ENCODE measurements at regions not wholly inside any gene's neighbourhood (a gene's known extent, or its start where the extent isn't known, plus 50 kb on each side); places are given as distances from the start of the nearest gene placed in this dataset.

DNA sequence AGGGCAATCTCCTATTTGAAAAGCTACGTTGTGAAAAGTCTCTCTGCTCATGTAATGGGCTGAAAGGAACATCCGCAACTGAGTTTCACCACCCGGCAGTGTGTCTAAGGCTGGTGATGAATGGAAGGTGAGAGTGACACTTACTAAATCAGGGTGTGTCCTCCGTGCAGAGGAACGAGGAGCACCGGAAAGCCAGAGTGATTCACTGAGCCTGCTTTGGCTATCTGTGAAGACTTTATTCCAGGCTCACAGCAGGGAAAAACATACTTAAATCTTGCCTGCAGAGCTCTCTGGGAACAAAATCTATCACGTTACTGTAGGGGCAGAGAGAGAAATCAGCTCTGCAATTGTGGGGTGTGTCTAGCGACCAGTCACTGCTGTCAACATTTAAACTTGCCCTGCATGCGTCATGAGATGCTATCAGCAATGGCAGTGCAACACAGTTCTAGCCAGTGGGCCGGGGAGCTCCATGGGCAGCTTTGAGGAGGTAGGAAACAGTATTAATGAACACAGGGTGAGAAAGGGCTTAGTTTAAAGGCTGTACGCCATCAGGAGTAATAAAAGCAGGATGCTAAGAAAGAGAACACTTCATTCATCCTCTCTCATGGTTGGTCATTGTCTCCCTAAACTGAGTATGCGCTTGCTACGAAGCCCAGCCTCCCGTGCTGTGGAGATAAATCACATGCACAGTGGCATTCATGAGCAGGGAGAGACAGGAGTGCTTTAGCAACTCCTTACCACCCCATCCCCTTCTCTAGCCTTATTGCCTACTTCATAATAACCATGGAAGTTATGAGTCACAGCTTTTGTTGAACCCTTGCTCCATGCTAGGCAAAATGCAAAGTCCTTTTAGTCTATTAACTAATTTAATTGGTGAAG is 542.7 kb upstream of the ADAMTS9 start:
- no peak overlapping the region for H3K27ac ChIP-seq (ENCODE audit: extremely low read depth, low read depth, low read length)
- ChIA-PET CTCF (no interaction called here), POLR2A (no interaction called here)
- H3K4me3 ChIP-seq (ENCODE audit: low read depth, low read length) = no peak overlapping the region
- H3K4me1 ChIP-seq (ENCODE audit: control insufficient read depth, insufficient read depth, low read length) = no peaks in the 10 kb centered on the region
- H3K36me3 ChIP-seq (ENCODE audit: control insufficient read depth in 2 of 2, insufficient read depth in 1 of 2, low read length in 2 of 2) = no peaks in the 10 kb centered on the region
- TF ChIP-seq FEZF1 (tag by site-specific recombination; IDR thresholded peaks at IDR 0.05) (no peak), ZNF211 (tag by site-specific recombination; IDR thresholded peaks at IDR 0.05; ENCODE audit: low read depth) (no peak), TRIM28 (IDR thresholded peaks at IDR 0.05; ENCODE audit: borderline replicate concordance, low read length) (peak; percentile 52; the same call in 1 of the 2 replicates), ZNF626 (tag by site-specific recombination; IDR thresholded peaks at IDR 0.05) (no peak), GLI2 (tag by site-specific recombination; IDR thresholded peaks at IDR 0.05; ENCODE audit: borderline replicate concordance, low read depth) (no peak)
- TF ChIP-seq, protein P1, sequence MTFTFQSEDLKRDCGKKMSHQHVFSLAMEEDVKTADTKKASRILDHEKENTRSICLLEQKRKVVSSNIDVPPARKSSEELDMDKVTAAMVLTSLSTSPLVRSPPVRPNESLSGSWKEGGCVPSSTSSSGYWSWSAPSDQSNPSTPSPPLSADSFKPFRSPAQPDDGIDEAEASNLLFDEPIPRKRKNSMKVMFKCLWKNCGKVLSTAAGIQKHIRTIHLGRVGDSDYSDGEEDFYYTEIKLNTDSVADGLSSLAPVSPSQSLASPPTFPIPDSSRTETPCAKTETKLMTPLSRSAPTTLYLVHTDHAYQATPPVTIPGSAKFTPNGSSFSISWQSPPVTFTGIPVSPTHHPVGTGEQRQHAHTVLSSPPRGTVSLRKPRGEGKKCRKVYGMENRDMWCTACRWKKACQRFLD (tag by site-specific recombination; IDR thresholded peaks at IDR 0.05) = no peak
- no peaks in the 10 kb centered on the region for H3K9me3 ChIP-seq (ENCODE audit: control insufficient read depth, insufficient read depth, low read depth, low read length)

DNA sequence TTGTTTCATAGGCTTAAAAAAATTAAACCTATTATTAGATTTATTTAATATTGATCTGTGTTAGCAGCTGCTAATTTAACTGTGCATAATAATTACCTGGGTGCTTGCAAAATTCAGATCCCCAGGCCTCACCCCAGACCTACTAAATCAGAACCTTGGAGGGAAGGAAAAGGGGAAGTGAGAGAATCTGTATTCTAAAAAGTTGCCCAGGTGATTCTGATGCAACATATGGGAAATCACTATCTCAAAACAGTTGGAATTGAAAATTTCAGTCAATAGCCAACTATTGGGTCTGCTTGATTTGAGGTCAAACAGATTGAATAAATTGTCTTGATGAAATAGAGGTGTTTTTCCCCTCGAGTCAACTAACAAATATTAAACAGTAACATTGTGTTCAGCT is 538.5 kb upstream of the ADAMTS9 start:
- H3K27ac ChIP-seq (ENCODE audit: extremely low read depth, low read depth, low read length) = no peak overlapping the region
- no peak overlapping the region for H3K4me3 ChIP-seq (ENCODE audit: low read depth, low read length)
- POLR2A ChIA-PET = no interaction called here
- CTCF ChIA-PET = interaction anchor here (0.7 kb wide), 1 partner anchor 1066 kb away, joined by 4 read pairs; no protein-coding TSS in a partner anchor
- H3K36me3 ChIP-seq (ENCODE audit: control insufficient read depth in 2 of 2, insufficient read depth in 1 of 2, low read length in 2 of 2) = no peaks in the 10 kb centered on the region
- no peaks in the 10 kb centered on the region for H3K9me3 ChIP-seq (ENCODE audit: control insufficient read depth, insufficient read depth, low read depth, low read length)
- TF ChIP-seq, protein P2, sequence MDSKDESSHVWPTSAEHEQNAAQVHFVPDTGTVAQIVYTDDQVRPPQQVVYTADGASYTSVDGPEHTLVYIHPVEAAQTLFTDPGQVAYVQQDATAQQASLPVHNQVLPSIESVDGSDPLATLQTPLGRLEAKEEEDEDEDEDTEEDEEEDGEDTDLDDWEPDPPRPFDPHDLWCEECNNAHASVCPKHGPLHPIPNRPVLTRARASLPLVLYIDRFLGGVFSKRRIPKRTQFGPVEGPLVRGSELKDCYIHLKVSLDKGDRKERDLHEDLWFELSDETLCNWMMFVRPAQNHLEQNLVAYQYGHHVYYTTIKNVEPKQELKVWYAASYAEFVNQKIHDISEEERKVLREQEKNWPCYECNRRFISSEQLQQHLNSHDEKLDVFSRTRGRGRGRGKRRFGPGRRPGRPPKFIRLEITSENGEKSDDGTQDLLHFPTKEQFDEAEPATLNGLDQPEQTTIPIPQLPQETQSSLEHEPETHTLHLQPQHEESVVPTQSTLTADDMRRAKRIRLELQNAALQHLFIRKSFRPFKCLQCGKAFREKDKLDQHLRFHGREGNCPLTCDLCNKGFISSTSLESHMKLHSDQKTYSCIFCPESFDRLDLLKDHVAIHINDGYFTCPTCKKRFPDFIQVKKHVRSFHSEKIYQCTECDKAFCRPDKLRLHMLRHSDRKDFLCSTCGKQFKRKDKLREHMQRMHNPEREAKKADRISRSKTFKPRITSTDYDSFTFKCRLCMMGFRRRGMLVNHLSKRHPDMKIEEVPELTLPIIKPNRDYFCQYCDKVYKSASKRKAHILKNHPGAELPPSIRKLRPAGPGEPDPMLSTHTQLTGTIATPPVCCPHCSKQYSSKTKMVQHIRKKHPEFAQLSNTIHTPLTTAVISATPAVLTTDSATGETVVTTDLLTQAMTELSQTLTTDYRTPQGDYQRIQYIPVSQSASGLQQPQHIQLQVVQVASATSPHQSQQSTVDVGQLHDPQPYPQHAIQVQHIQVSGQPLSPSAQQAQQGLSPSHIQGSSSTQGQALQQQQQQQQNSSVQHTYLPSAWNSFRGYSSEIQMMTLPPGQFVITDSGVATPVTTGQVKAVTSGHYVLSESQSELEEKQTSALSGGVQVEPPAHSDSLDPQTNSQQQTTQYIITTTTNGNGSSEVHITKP (tag by site-specific recombination; IDR thresholded peaks at IDR 0.05) = no peak
- TF ChIP-seq ZNF24 (tag by site-specific recombination; IDR thresholded peaks at IDR 0.05) = no peak
- TF ChIP-seq, protein P3, sequence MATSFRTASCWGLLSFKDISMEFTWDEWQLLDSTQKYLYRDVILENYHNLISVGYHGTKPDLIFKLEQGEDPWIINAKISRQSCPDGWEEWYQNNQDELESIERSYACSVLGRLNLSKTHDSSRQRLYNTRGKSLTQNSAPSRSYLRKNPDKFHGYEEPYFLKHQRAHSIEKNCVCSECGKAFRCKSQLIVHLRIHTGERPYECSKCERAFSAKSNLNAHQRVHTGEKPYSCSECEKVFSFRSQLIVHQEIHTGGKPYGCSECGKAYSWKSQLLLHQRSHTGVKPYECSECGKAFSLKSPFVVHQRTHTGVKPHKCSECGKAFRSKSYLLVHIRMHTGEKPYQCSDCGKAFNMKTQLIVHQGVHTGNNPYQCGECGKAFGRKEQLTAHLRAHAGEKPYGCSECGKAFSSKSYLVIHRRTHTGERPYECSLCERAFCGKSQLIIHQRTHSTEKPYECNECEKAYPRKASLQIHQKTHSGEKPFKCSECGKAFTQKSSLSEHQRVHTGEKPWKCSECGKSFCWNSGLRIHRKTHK (tag by site-specific recombination; IDR thresholded peaks at IDR 0.05) = no peak
- TF ChIP-seq ZFP37 (tag by site-specific recombination; IDR thresholded peaks at IDR 0.05) = no peak
- no peak for TF ChIP-seq BCL11A (tag by site-specific recombination; IDR thresholded peaks at IDR 0.05; ENCODE audit: low read depth)
- TF ChIP-seq ZBTB8A (tag by site-specific recombination; IDR thresholded peaks at IDR 0.05) = no peak
- TF ChIP-seq, protein P4, sequence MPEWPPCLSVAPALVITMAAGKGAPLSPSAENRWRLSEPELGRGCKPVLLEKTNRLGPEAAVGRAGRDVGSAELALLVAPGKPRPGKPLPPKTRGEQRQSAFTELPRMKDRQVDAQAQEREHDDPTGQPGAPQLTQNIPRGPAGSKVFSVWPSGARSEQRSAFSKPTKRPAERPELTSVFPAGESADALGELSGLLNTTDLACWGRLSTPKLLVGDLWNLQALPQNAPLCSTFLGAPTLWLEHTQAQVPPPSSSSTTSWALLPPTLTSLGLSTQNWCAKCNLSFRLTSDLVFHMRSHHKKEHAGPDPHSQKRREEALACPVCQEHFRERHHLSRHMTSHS (tag by site-specific recombination; IDR thresholded peaks at IDR 0.05) = no peak
- TF ChIP-seq, protein P5, sequence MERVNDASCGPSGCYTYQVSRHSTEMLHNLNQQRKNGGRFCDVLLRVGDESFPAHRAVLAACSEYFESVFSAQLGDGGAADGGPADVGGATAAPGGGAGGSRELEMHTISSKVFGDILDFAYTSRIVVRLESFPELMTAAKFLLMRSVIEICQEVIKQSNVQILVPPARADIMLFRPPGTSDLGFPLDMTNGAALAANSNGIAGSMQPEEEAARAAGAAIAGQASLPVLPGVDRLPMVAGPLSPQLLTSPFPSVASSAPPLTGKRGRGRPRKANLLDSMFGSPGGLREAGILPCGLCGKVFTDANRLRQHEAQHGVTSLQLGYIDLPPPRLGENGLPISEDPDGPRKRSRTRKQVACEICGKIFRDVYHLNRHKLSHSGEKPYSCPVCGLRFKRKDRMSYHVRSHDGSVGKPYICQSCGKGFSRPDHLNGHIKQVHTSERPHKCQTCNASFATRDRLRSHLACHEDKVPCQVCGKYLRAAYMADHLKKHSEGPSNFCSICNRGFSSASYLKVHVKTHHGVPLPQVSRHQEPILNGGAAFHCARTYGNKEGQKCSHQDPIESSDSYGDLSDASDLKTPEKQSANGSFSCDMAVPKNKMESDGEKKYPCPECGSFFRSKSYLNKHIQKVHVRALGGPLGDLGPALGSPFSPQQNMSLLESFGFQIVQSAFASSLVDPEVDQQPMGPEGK (tag by site-specific recombination; IDR thresholded peaks at IDR 0.05) = no peak
- no peak for TF ChIP-seq ZNF626 (tag by site-specific recombination; IDR thresholded peaks at IDR 0.05)
- TF ChIP-seq SCRT1 (tag by site-specific recombination; IDR thresholded peaks at IDR 0.05; ENCODE audit: borderline replicate concordance) = no peak
- H3K4me1 ChIP-seq (ENCODE audit: control insufficient read depth, insufficient read depth, low read length) = no peaks in the 10 kb centered on the region

All from HEK293 (cell line).